IPS DF 4.7 (cell line): ENCODE measurements at regions not wholly inside any gene's neighbourhood (a gene's known extent, or its start where the extent isn't known, plus 50 kb on each side); places are given as distances from the start of the nearest gene placed in this dataset.

Experiments
- DNase-seq: peaks from one replicate; pipeline ENCODE4 v3.0.0-alpha.2; 2013; ENCODE audit warnings: low spot score; ENCODE audit errors: extremely low read depth

DNA sequence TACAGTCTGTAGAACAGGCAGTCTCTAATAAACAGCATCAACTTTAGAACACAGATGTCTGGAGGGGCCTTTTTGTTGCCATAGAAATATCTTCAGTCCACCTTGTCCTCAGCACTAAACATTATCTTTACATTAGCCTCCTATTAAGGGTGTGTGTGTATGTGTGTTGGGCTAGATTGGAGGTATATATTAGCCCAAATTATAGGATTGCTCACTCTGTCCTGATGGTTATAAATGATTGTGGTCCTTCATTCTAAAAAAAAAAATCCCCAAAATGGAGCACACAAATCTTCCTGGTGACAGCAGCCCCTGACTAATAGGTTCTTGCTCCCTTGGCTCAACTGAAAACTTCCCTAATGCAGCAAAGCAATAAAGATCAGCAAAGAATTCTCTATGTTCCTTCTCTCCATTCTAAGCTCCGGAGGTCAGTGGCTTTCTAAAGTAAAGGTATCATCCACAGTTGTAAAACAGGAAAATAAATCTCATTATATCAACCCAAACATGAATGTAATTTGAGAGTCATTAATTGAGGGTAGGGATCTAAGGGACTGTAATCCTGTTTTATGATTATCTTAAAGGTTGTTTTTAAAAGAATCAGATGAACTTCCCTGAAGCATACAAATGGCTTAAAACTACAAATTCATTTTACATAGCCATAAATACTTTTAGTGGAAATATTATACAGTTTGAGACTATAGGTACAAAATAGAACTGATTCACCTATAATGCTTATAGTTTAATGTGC lies 232.7 kb downstream of the KLF12 start:
- DNase-seq, result no peak

- DNase-seq, result no peak
Observed at GRCh38 chr13:73900591-73900990, 233.6 kb downstream of the KLF12 start.

GRCh38 chr13:73898899-73899298 lies 235.3 kb downstream of the KLF12 start:
- no peak for DNase-seq

DNA sequence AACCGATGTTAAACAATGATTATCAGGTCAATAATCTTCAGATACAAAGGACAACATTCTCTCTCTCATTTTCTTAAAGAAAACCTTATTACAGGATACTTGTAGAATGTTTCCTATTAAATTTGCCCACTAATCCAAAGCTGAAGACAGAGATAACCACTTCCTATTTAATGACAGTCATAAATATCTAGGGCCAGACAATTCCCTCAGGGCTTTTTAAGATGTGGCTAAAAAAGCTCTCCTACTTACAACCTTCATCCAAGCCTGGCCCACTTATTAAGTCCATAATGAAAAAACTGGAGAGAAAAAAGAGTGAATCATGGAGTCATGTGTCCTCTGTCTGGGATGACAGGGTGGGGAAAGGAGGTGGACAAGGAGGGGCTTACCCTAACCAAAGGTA lies 235.9 kb downstream of the KLF12 start:
- no peak for DNase-seq

DNA sequence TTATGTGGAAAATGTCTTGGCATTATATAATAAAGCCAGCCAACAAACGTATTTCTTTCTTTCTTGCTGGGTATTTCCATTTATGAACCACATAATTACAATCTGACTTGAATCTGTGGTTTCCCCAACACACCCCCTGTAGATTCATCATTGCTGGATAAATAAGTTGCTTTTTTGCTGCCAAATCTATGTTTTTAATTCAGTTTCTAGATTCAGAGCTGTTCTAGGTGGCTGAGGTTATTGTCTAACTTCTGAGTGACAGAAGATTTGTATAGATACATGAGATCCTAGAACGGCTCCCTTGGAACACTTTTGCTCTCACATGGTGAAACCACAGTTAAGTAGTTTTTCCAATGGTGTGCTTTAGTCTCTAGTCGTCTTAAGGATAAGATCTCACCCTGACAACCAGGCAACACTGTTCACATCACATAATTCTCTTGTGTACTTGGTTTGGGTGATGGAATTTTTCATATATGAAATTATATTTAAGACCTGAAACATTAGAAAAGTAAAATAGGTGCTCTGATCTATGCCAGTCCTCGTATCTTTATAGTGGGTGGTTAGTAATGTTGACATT lies 239.1 kb downstream of the KLF12 start:
- DNase-seq, result no peak

GRCh38 chr13:73893833-73894232 lies 240.4 kb downstream of the KLF12 start:
- no peak for DNase-seq

GRCh38 chr13:73891805-73892204 lies 242.4 kb downstream of the KLF12 start:
- no peak for DNase-seq

DNA sequence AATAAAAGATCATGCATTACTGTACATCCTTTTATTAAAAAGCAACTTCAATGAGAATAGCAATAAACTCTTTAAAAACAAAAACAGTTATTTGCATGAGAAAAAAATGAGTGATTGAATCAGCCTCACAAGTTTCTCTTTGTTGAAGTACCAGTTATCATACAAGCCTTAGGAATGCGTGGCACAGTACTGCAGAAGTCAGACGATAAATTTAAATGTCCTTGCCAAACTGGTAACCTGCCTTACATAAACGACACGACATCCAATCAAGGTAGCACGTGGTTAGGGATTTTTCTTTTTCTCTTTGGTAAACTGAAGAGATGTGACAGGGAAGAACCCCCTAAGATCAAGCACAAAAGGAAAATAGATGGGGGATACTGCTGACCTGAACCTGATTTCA lies 251.0 kb downstream of the KLF12 start:
- no peak for DNase-seq

DNA sequence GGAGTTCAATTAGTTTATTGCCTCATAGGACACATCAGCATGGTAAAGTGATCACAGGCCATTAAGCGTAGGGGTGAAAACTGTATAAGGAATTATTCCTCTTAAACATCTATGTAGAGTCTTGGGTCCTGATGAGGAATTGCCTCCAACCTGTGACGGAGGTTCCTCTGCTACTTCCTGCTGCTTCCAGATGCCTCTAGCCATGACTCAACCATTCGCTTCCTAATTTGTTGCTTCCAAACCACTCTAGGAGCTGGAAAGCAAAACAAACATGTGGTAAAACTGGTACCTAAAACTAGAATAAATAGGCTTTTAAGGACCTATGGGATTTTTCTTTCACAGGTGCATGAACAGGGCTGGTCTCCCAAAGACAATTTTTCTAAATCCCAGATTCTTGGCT lies 253.8 kb downstream of the KLF12 start:
- no peak for DNase-seq

DNA sequence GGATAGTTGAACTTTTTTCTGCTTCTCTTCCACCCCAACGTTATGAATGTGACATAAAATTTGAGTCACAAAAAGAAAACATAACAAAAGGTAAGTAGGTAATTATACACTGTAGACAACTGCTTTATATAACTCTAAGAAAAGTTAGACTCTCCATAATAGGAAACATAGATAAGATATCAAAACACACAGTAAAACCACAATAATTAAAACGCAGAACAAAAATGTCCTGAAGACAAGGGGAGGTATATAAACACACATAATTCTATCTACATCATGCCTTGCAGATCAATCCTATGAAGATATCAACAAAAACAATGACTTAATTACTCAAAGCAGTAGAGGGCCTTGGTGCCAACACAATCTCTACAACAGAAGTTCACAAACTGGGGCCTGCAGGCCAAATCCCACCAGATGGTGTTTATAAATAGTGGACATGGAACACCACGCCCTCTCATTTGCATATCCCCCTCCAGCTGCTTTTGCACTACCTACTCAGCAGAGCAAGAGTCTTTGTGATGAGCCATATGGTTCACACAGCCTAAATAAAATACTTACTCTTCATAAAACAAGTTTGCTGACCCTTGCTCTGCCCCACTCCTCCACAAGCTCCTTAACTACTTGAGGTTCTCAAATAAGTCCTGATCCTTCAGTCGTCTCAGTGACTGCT lies 254.7 kb downstream of the KLF12 start:
- DNase-seq, result no peak

GRCh38 chr13:73877399-73877798 lies 256.8 kb downstream of the KLF12 start:
- no peak for DNase-seq

- DNase-seq, result no peak
Observed at GRCh38 chr13:73876323-73876722, 257.9 kb downstream of the KLF12 start.

GRCh38 chr13:73873940-73874830 lies 260.0 kb downstream of the KLF12 start:
- DNase-seq, result no peak

DNA sequence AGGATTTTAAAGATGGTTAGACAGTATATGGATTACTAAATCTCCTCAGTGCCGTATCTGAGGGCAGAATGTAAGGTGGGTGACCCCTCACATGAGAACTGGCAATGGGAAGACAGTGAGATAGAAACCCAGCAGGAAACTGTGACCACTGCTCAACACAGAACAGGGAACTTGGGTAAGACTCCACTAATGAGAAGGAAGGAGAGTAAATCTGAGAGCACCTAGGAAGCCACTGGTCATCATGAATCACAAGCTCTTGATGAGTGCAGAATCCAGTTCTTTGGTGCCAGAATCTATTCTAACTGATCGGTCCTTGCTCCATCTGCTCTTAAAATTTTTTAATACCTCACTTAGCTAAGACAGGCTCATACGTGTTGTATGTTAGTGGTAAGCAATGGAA lies 261.8 kb downstream of the KLF12 start:
- DNase-seq, result no peak

DNA sequence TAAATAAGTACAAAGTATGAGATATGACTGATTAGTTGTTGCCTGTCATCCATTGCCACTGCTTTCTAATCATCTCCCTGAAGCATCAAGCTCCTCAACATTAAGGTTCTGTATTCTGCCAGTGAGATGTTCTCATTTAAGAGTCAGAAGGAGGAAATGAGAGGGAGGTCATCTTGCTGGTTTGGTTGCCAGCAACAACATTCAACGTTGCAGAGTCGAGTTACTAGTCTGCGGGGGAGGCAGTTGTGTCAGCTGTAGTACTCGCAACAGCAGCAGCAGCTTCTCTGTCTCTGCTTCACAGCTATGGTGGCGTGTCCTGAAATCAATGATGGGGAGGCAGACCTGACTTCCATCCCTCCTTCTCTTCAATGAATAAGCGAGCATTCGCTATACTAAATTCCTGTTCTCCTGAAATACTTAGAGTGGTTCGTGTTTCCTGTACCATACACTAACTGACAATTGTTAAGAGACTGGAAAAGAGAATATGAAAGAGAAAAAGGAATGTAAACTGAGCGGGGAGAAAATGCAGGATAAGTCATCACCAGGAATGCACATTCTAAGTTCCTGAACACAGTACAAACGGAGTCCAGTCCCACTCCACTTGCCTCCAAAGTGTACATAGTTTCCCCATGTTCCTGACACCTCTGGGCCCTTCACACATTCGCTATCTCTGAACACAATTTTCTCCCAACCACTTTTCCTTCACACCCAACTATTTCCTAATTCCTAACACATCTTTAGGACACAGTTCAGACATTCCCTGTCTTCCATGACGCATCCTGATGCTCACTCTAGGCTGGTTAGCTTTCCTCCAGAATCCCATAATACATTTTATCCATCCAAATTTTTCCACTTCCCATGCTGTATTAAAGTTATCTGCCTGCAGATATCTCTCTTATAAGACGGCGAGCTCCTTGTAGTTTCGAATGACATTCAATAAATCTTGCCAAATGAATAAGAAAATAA lies 263.0 kb downstream of the KLF12 start:
- DNase-seq, result no peak

GRCh38 chr13:73870036-73870741 lies 264.0 kb downstream of the KLF12 start:
- no peak for DNase-seq

DNA sequence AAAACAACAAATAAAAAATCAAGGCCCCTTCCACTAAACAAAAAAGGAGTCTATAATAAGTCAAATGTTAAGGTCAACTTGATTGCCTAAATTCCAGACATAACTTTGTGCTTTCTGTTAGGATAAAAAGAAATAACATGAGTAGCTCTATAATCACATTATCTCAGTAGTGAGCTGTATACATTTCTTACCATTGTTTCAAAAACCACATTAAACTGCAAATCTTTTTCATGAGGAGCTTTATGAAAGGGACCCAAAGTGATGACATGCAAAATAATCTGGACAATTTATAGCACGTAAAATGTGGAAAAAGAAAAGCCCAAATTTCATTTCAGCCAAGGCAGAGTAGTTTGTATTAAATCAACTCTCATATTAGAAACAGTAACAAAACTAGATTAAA lies 269.2 kb downstream of the KLF12 start:
- no peak for DNase-seq

GRCh38 chr13:73861136-73861535 lies 273.1 kb downstream of the KLF12 start:
- no peak for DNase-seq

DNA sequence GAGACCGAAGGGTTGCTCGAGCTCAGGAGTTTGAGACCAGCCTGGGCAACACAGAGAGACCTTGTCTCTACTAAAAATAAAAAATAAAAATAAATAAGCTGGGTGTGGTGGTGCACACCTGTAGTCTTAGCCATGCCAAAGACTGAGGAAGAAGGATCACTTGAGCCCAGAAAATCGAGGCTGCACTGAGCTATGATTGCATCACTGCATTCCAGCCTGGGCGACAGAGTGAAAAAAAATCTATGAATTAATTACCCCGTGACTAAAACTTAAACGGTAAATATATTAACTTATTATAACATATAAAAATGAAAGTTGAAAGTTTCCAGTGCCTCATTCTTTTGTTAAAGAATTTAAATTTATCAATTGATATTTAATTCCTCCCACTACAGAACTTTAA lies 273.7 kb downstream of the KLF12 start:
- DNase-seq, result no peak

- no peak for DNase-seq
Observed at GRCh38 chr13:73859841-73860240, 274.4 kb downstream of the KLF12 start.
